PC-3 (cell line): ENCODE measurements at regions not wholly inside any gene's neighbourhood (a gene's known extent, or its start where the extent isn't known, plus 50 kb on each side); places are given as distances from the start of the nearest gene placed in this dataset.

Experiments used
- ATAC-seq: fragments of 200-7000 bp; cut with Tn5 transposase; 2 replicates; pipeline ENCODE4 v1.9.1; 2020; ENCODE audit warnings: mild to moderate bottlenecking, moderate library complexity
- BruUV-seq: library from RNA; stranded (reverse); fragments of 400-500 nt; replicated peaks from 2 replicates; lab custom pipeline; 2021; lab: Mats Ljungman, UMichigan
- CTCF ChIA-PET: fragments of 300-600 bp; sonication (Branson Sonifier 250); formaldehyde crosslinking; loops from one replicate; lab custom pipeline; 2022; ENCODE audit warnings: antibody characterized with exemption; lab: Charles Lee
- POLR2A ChIA-PET: fragments of 300-600 bp; sonication (Branson Sonifier 250); formaldehyde crosslinking; loops from one replicate; lab custom pipeline; 2022; ENCODE audit warnings: antibody characterized with exemption; ENCODE audit not compliant: unreplicated experiment; lab: Charles Lee
- DNase-seq: peaks from one replicate; pipeline ENCODE4 v3.0.0-alpha.2; 2015
- H2AFZ ChIP-seq: fragments of 300-600 bp; sonication (generic); 2 replicates; pipeline ENCODE4 v1.6.0; 2016; ENCODE audit warnings: antibody characterized with exemption, low read length
- H3F3A ChIP-seq: fragments of 300-600 bp; sonication (generic); one replicate; pipeline ENCODE4 v1.6.0; 2017; ENCODE audit warnings: antibody characterized with exemption, low read length, control low read depth, mild to moderate bottlenecking; ENCODE audit not compliant: unreplicated experiment
- H3K27ac ChIP-seq: fragments of 300-600 bp; sonication (generic); 2 replicates; pipeline ENCODE4 v1.5.1; 2016; ENCODE audit warnings: mild to moderate bottlenecking, low read length
- H3K27me3 ChIP-seq: fragments of 300-600 bp; sonication (generic); 2 replicates; pipeline ENCODE4 v1.6.1; 2016; ENCODE audit warnings: low read length, mixed read lengths
- H3K36me3 ChIP-seq: fragments of 300-600 bp; sonication (generic); 2 replicates; pipeline ENCODE4 v1.6.1; 2016; ENCODE audit warnings: low read depth, mixed run types, low read length, mixed read lengths
- H3K4me1 ChIP-seq: fragments of 300-600 bp; sonication (generic); 2 replicates; pipeline ENCODE4 v1.5.1; 2016; ENCODE audit warnings: low read length; ENCODE audit not compliant: insufficient read depth
- H3K4me2 ChIP-seq: fragments of 300-600 bp; sonication (generic); 2 replicates; pipeline ENCODE4 v1.6.0; 2016; ENCODE audit warnings: low read length
- H3K4me3 ChIP-seq: fragments of 300-600 bp; sonication (generic); 2 replicates; pipeline ENCODE4 v1.5.1; 2016; ENCODE audit warnings: mild to moderate bottlenecking, low read length, mixed read lengths
- H3K79me2 ChIP-seq: fragments of 300-600 bp; sonication (generic); 2 replicates; pipeline ENCODE4 v1.6.1; 2017; ENCODE audit warnings: low read length, mixed read lengths
- H3K9ac ChIP-seq: fragments of 300-600 bp; sonication (generic); 2 replicates; pipeline ENCODE4 v1.6.0; 2016; ENCODE audit warnings: mild to moderate bottlenecking, low read length
- H3K9me2 ChIP-seq: fragments of 300-600 bp; sonication (generic); replicated peaks from 2 replicates; pipeline ENCODE4 v1.6.1; 2016; ENCODE audit warnings: mixed run types, low read length, mixed read lengths
- H3K9me3 ChIP-seq: fragments of 300-600 bp; sonication (generic); 2 replicates; pipeline ENCODE4 v1.6.1; 2016; ENCODE audit warnings: low read length, mixed read lengths
- H4K20me1 ChIP-seq: fragments of 300-600 bp; sonication (generic); 2 replicates; pipeline ENCODE4 v1.6.1; 2016; ENCODE audit warnings: low read length, mixed read lengths
- CTCF ChIP-seq: fragments of 300-600 bp; sonication (generic); conservative IDR thresholded peaks from 2 replicates; pipeline ENCODE4 v1.5.1; 2017; ENCODE audit warnings: antibody characterized with exemption, low read depth, mild to moderate bottlenecking, low read length
- EZH2 ChIP-seq: fragments of 300-600 bp; sonication (generic); IDR thresholded peaks from one replicate; pipeline ENCODE4 v1.6.1; 2017; ENCODE audit warnings: antibody characterized with exemption, mild to moderate bottlenecking, low read length; ENCODE audit not compliant: unreplicated experiment
- EZH2phosphoT487 ChIP-seq: fragments of 300-600 bp; sonication (generic); IDR thresholded peaks from 2 replicates; pipeline ENCODE4 v1.6.1; 2018; ENCODE audit warnings: mild to moderate bottlenecking, antibody characterized with exemption, low read length, borderline replicate concordance
- intact Hi-C: fragments of 100-400 bp; cut with micrococcal nuclease; formaldehyde crosslinking; loops from 2 replicates; pipeline ENCODE4 v1.9.0; 2023

DNA sequence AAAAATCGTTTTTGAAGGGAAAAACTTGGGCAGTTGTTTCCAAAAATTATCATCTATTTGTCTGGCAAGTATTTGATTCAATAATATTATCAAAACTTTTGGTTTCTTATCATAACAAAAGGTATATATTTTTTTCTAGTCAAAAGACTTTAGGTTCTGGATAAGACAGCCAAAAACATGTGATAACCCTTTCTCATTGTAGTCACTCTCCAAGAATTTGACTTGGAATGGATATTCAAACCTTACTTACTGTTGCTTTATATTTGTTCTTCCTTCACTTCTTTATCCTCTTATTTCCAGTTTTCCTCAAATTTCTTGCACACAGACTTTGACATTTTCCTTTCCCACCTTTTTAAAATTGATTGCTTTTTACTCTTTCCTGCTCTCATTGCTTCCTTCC is 140.9 kb upstream of the FAM3C start:
- H2AFZ ChIP-seq, result peak overlapping the region; percentile 14; the same call in 1 of the 2 replicates
- intact Hi-C loops, result no loop called here
- H3K4me1 ChIP-seq, result no peaks in the 10 kb centered on the region; the same call in 1 of the 2 replicates
- H3K4me2 ChIP-seq, result no peak overlapping the region
- no peak overlapping the region for H3K27ac ChIP-seq
- no peak overlapping the region for H3K9ac ChIP-seq
- no peak overlapping the region for H3K4me3 ChIP-seq
- ATAC-seq, result no peak
- no peaks in the 10 kb centered on the region for H4K20me1 ChIP-seq
- no peaks in the 10 kb centered on the region for H3K79me2 ChIP-seq
- CTCF ChIA-PET, result no interaction called here
- no peaks in the 10 kb centered on the region for H3K27me3 ChIP-seq
- TF ChIP-seq EZH2 (no peak), CTCF (no peak), EZH2phosphoT487 (no peak)
- POLR2A ChIA-PET, result no interaction called here
- H3K9me2 ChIP-seq, result no peaks in the 10 kb centered on the region
- BruUV-seq, result no TSS peak
- H3K36me3 ChIP-seq, result no peaks in the 10 kb centered on the region
- no peaks in the 10 kb centered on the region for H3K9me3 ChIP-seq
- DNase-seq, result no peak
- H3F3A ChIP-seq, result no peaks in the 10 kb centered on the region

- peak overlapping the region; percentile 98 for H3K27ac ChIP-seq
- peak; percentile 29 for DNase-seq
- no peak overlapping the region for H3K4me3 ChIP-seq
- no peaks in the 10 kb centered on the region for H3K9me2 ChIP-seq
- no peaks in the 10 kb centered on the region for H4K20me1 ChIP-seq
- BruUV-seq, result no TSS peak
- peak overlapping the region; percentile 23; the same call in 1 of the 2 replicates for H3K9ac ChIP-seq
- intact Hi-C loops, result no loop called here
- H3F3A ChIP-seq, result peaks cover 11% of the 10 kb centered on the region
- H3K4me2 ChIP-seq, result peak overlapping the region; percentile 82
- TF ChIP-seq EZH2phosphoT487 (no peak), EZH2 (no peak), CTCF (no peak)
- H2AFZ ChIP-seq, result no peak overlapping the region
- POLR2A ChIA-PET, result no interaction called here
- ATAC-seq, result no peak
- CTCF ChIA-PET, result interaction anchor here (1.4 kb wide), 1 partner anchor 13 kb away, joined by 3 read pairs; no protein-coding TSS in a partner anchor
- no peaks in the 10 kb centered on the region for H3K79me2 ChIP-seq
- no peaks in the 10 kb centered on the region for H3K27me3 ChIP-seq
- H3K9me3 ChIP-seq, result no peaks in the 10 kb centered on the region
- no peaks in the 10 kb centered on the region for H3K36me3 ChIP-seq
- peaks cover 28% of the 10 kb centered on the region for H3K4me1 ChIP-seq
These were observed 135.3 kb upstream of the FAM3C start for GRCh38 chr7:121531175-121532070.
